GM12872 (cell line): ENCODE measurements at regions not wholly inside any gene's neighbourhood (a gene's known extent, or its start where the extent isn't known, plus 50 kb on each side); places are given as distances from the start of the nearest gene placed in this dataset.

Experiments
- TF ChIP-seq, protein P1 (sequence below): IDR thresholded peaks from 3 replicates; pipeline ENCODE4 v1.5.1; 2011; ENCODE audit warnings: low read depth, mild to moderate bottlenecking, low read length, moderate library complexity; ENCODE audit not compliant: insufficient read depth

DNA sequence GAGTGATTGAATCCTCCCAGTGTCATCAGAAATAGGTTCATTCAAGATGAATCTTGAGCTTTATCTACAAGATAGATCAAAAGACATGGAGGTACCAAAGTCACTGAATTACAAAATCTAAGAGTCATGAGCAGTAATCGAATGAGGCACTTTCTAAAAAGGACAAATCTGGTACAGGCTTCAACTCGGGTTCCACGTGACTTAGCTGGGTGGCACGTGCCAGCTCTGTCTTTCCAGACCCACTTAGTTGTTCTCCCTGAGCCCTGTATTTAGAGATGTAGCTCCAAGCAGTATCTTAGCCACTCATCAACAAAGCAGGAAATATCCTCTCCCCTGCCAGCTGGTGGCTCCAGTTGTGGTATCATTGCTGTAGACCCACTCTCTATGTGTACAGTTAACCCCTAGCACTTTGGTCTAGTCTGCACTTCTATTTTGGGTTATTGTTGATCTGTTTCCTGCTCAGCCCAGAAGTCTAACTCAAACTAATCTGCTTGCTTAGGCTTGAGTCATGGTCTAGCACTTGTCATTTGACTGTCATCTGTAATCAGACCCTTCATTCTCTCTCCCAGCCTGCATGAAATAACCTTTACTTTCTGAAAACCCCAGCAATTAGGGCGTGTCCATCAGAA is 528.7 kb downstream of the ETS1 start:
- TF ChIP-seq, protein P1, sequence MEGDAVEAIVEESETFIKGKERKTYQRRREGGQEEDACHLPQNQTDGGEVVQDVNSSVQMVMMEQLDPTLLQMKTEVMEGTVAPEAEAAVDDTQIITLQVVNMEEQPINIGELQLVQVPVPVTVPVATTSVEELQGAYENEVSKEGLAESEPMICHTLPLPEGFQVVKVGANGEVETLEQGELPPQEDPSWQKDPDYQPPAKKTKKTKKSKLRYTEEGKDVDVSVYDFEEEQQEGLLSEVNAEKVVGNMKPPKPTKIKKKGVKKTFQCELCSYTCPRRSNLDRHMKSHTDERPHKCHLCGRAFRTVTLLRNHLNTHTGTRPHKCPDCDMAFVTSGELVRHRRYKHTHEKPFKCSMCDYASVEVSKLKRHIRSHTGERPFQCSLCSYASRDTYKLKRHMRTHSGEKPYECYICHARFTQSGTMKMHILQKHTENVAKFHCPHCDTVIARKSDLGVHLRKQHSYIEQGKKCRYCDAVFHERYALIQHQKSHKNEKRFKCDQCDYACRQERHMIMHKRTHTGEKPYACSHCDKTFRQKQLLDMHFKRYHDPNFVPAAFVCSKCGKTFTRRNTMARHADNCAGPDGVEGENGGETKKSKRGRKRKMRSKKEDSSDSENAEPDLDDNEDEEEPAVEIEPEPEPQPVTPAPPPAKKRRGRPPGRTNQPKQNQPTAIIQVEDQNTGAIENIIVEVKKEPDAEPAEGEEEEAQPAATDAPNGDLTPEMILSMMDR: no peak

DNA sequence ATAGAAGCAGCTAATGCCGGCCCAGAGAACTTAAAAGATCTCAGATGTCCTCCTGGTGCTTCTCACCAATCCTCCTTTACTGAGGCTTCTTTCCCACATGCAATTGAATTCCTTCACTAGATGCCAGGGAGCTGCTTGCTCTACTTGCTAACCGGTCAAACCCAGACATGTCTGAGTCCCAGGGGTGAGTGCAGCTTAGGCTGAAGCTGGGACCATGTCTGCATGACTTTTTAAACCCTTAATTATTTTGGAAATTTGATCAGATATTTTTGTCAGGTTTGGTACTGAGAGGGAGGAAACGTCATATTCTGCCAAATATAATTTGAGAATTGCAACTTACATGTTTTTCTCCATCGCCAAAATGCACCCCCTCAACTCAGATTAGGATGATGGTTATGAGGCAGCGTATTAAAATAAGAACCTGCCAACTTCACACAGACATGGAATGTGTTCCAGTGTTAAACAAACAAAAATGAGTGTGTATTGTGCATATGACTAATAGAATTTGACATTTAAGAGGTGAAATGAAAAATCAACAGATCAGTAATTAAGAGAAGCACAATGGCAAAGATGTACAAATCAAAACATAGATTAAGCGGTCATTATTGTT is 529.5 kb downstream of the ETS1 start:
- TF ChIP-seq, protein P1: no peak

DNA sequence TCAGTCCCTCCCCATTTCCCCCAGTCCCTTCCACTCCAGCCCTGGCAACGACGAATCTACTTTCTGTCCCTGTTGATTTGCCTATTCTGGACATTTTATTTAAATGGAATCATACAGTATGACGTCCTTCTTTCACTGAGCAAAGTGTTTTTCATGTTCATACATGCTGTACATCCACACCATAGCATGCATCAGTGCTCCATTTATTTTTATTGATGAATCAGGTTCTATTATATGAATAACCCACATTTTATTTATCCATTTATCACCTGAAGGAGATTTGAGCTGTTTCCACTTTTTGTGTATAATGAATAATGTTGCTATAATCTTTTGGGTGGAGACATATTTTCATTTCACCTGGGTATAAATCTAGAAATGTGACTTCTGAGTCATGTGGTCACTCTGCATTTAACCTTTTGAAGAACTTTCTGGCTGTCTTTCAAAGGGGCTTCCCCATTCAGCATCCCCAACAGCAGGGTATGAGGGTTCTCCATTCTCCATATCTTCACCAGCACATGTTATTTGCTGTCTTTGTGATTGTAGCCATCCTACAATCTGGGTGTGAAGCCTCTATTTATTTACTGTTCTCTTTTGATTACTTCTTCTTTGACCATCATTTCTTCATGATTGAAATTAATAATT is 531.7 kb downstream of the ETS1 start:
- TF ChIP-seq, protein P1: no peak

DNA sequence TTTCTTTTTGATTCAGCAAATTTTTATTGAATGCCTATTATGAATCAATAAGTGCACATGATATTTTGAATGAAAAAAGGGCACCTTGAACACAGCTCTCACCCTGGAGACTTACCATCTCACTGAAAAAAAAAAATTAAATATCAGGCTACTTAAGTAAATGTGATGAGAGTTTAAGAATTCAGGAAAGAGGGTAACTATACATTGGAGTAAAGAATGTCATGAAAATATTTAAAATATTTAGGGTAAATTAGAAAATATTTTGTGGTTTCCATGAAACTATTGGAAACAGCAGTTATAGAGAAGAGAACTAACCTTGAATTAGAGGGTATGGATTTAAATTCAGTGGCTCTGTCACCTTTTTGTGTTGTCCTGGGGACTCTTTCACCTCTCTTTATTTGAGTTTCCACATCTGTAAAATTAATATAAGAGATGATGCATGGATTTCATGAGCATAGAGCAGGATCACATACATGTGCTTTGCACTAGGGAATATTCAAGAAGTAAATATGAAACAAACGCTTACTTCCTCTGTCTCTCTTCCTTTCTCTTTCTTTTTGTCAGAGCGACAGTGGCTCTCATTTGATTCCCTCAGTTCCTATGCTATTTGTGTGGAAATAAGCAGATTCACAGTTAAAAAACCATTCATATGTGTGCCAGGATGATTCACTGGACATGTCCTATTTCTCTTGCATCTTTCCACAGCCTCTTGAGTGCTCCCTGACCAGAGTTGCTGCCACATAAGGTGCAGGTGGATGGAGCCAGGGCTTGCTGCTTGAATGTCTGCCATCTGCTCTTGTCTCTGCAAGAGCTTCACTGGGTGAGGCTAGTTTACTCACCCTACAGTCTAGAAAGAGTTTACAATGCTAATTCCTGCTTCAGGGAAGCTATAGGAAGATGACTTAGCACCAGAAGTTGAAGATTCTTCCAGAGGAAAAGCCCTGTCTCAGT is 533.1 kb downstream of the ETS1 start:
- TF ChIP-seq, protein P1: no peak

DNA sequence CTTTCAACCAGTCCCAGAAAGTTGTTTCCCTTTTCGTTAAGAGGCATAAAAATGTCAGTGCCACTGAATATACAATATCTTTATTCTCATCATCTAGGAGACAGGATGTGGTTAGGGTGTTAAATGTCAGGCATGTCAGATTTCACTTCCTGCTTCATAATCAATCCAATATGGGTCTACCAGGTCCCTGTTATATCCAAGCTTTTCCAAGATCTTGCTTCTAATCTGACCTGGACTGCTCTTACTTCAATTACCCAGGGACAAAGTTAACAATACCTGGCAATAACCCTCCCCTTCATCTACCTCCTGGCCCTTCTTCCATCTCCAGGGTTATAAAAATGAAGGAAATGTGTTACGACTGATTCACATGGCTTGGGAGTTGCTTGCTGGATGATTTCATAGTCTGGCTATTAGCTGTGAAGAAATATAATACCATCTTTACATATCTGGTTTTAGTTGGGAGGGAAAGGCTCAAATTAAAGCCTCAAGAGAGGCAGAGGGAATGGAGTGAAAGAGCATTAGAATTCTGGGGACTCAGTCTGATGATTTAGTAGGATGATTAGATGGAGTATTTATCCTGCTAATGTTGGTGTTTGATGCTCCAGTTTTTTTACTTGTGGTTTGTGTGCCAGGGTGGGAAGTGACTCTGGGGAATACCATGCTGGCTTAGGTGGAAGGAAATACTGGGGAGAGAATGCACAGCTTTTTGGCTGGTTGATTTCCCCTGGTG is 534.3 kb downstream of the ETS1 start:
- TF ChIP-seq, protein P1: no peak

DNA sequence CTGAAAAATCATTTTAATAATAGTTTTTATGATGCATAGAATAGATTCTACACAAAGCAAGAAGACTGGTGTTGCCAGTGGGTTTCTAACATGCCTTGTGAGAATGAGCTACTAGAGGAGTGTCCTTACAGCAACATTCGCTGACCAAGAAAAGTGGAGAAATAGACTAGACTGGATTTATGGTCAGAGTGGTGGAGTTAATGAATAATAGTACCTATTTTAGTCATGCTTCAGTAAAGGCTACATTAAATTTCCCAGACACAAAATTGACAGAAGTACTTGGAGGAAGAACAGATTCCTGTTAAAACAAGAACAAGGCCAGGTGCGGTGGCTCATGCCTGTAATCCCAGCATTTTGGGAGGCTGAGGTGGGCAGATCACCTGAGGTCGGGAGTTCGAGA is 539.2 kb downstream of the ETS1 start:
- TF ChIP-seq, protein P1: no peak
